CD4-positive, alpha-beta T cell (primary cell): ENCODE measurements at regions not wholly inside any gene's neighbourhood (a gene's known extent, or its start where the extent isn't known, plus 50 kb on each side); places are given as distances from the start of the nearest gene placed in this dataset.

Experiments
- ATAC-seq: fragments of 200-7000 bp; cut with Tn5 transposase; one replicate; pipeline ENCODE4 v1.10.0; 2022; ENCODE audit warnings: mild to moderate bottlenecking; ENCODE audit not compliant: poor library complexity
- CTCF ChIA-PET: fragments of 350-600 bp; sonication (Branson Sonifier 250); formaldehyde crosslinking; loops from one replicate; lab custom pipeline; 2021; ENCODE audit warnings: antibody characterized with exemption, inconsistent platforms; lab: Charles Lee
- POLR2A ChIA-PET: fragments of 350-600 bp; sonication (Branson Sonifier 250); formaldehyde crosslinking; loops from one replicate; lab custom pipeline; 2021; ENCODE audit warnings: antibody characterized with exemption, inconsistent platforms; lab: Charles Lee
- DNase-seq, 14 experiments: peaks; one replicate each; pipeline ENCODE4 v3.0.0-alpha.2; 2013 to 2020; ENCODE audit warnings: mixed read lengths in 2 of 14
- H3K27ac ChIP-seq, 2 donors: one replicate each; pipeline versions ENCODE4 v1.5.1 to v1.7.0; 2013; ENCODE audit warnings: low read length in 2 of 2, low read depth in 1 of 2, mild to moderate bottlenecking in 1 of 2
- H3K27me3 ChIP-seq, 2 experiments: 1 replicate in 1 of 2; 2 replicates in 1 of 2; pipeline versions ENCODE4 v1.6.1 to v1.7.0; 2013; ENCODE audit warnings: low read length in 2 of 2, control low read depth in 1 of 2, mild to moderate bottlenecking in 1 of 2, moderate library complexity in 1 of 2; ENCODE audit not compliant: insufficient read depth in 2 of 2, control insufficient read depth in 1 of 2
- H3K36me3 ChIP-seq: one replicate; pipeline ENCODE4 v1.6.1; 2013; ENCODE audit warnings: low read length, control low read depth; ENCODE audit not compliant: insufficient read depth
- H3K4me1 ChIP-seq: one replicate; pipeline ENCODE4 v1.6.1; 2013; ENCODE audit warnings: low read length, control low read depth; ENCODE audit not compliant: insufficient read depth
- H3K4me3 ChIP-seq: one replicate; pipeline ENCODE4 v1.5.1; 2013; ENCODE audit warnings: mild to moderate bottlenecking, low read length, moderate library complexity
- H3K9me3 ChIP-seq, 2 experiments: 1 replicate in 1 of 2; 2 replicates in 1 of 2; pipeline versions ENCODE4 v1.6.1 to v1.7.0; 2013; ENCODE audit warnings: low read length in 2 of 2, mild to moderate bottlenecking in 2 of 2, control low read depth in 1 of 2, moderate library complexity in 1 of 2; ENCODE audit not compliant: control insufficient read depth in 1 of 2, insufficient read depth in 1 of 2
- H3K27ac Mint-ChIP-seq: one replicate; pipeline ENCODE4 v1.8.0; 2020; ENCODE audit warnings: mixed read lengths
- H3K27me3 Mint-ChIP-seq: one replicate; pipeline ENCODE4 v1.8.0; 2021; ENCODE audit warnings: mixed read lengths
- H3K36me3 Mint-ChIP-seq: one replicate; pipeline ENCODE4 v1.8.0; 2021; ENCODE audit warnings: low read depth, mixed read lengths
- H3K4me1 Mint-ChIP-seq: one replicate; pipeline ENCODE4 v1.8.0; 2021; ENCODE audit warnings: low read depth, mixed read lengths
- H3K4me3 Mint-ChIP-seq: one replicate; pipeline ENCODE4 v1.8.0; 2020; ENCODE audit warnings: mild to moderate bottlenecking, mixed read lengths
- H3K9me3 Mint-ChIP-seq: one replicate; pipeline ENCODE4 v1.8.0; 2020; ENCODE audit warnings: mixed read lengths
- intact Hi-C, 2 experiments: fragments of 100-400 bp; cut with DNase I in 1 of 2; cut with micrococcal nuclease in 1 of 2; formaldehyde crosslinking; loops; one replicate each; pipeline versions ENCODE4 v1.15.1 to v1.9.0; 2023 to 2025; cut with DNase I, micrococcal nuclease
- TF ChIP-seq, protein P1 (sequence below): fragments of 200-600 bp; IDR thresholded peaks from one replicate; pipeline ENCODE4 v1.8.0; 2022; ENCODE audit warnings: antibody characterized with exemption, mild to moderate bottlenecking

DNA sequence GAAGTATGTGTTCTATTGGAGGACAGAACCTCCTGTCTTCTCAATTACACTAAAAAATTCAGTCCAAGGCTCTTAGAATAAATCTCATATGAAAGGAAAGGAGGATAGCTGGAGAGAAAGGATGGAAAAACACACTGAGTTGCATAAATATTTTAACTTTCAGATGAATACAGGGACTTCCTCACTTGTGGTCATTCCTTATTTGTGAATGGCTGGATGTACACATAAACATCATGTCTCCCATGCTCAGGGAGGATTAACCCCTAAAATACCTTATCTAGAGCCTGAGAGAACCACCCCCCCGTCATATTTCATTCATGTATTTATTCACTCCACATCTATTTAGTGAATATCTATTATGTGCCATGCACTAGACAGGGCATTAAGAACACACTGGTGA, 217.6 kb upstream of the CITED2 start:
- H3K27ac ChIP-seq: no peak overlapping the region
- no peak overlapping the region for H3K4me3 ChIP-seq
- TF ChIP-seq, protein P1, sequence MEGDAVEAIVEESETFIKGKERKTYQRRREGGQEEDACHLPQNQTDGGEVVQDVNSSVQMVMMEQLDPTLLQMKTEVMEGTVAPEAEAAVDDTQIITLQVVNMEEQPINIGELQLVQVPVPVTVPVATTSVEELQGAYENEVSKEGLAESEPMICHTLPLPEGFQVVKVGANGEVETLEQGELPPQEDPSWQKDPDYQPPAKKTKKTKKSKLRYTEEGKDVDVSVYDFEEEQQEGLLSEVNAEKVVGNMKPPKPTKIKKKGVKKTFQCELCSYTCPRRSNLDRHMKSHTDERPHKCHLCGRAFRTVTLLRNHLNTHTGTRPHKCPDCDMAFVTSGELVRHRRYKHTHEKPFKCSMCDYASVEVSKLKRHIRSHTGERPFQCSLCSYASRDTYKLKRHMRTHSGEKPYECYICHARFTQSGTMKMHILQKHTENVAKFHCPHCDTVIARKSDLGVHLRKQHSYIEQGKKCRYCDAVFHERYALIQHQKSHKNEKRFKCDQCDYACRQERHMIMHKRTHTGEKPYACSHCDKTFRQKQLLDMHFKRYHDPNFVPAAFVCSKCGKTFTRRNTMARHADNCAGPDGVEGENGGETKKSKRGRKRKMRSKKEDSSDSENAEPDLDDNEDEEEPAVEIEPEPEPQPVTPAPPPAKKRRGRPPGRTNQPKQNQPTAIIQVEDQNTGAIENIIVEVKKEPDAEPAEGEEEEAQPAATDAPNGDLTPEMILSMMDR: no peak
- intact Hi-C loops: no loop called here
- POLR2A ChIA-PET: interaction anchor here (1.5 kb wide), 1 partner anchor 218 kb away, joined by 3 read pairs; the partner anchor contains the start of gene CITED2
- DNase-seq: no peak
- H3K4me3 Mint-ChIP-seq: no peak overlapping the region
- H3K9me3 Mint-ChIP-seq: no peaks in the 10 kb centered on the region
- CTCF ChIA-PET: no interaction called here
- no peaks in the 10 kb centered on the region for H3K36me3 ChIP-seq
- no peak overlapping the region for H3K27ac Mint-ChIP-seq
- H3K27me3 ChIP-seq: no peaks in the 10 kb centered on the region
- no peak for ATAC-seq
- H3K27me3 Mint-ChIP-seq: peaks cover 26% of the 10 kb centered on the region
- H3K9me3 ChIP-seq: no peaks in the 10 kb centered on the region
- no peaks in the 10 kb centered on the region for H3K4me1 ChIP-seq
- no peaks in the 10 kb centered on the region for H3K36me3 Mint-ChIP-seq
- peaks cover 8% of the 10 kb centered on the region for H3K4me1 Mint-ChIP-seq

- peaks cover 8% of the 10 kb centered on the region for H3K4me1 Mint-ChIP-seq
- peaks cover 26% of the 10 kb centered on the region for H3K27me3 Mint-ChIP-seq
- H3K9me3 Mint-ChIP-seq: no peaks in the 10 kb centered on the region
- DNase-seq (no peak), ATAC-seq (no peak)
- no peak overlapping the region for H3K4me3 Mint-ChIP-seq
- intact Hi-C loops: no loop called here
- ChIA-PET POLR2A (interaction anchor here (1.5 kb wide), 1 partner anchor 217 kb away, joined by 3 read pairs; the partner anchor contains the start of gene CITED2), CTCF (no interaction called here)
- H3K27ac Mint-ChIP-seq: no peak overlapping the region
- TF ChIP-seq, protein P1: no peak
- Histone ChIP-seq H3K36me3 (no peaks in the 10 kb centered on the region), H3K27ac (no peak overlapping the region), H3K4me3 (no peak overlapping the region), H3K27me3 (no peaks in the 10 kb centered on the region), H3K9me3 (no peaks in the 10 kb centered on the region), H3K4me1 (no peaks in the 10 kb centered on the region)
- no peaks in the 10 kb centered on the region for H3K36me3 Mint-ChIP-seq
These were observed 216.8 kb upstream of the CITED2 start for GRCh38 chr6:139591075-139591865.

DNA sequence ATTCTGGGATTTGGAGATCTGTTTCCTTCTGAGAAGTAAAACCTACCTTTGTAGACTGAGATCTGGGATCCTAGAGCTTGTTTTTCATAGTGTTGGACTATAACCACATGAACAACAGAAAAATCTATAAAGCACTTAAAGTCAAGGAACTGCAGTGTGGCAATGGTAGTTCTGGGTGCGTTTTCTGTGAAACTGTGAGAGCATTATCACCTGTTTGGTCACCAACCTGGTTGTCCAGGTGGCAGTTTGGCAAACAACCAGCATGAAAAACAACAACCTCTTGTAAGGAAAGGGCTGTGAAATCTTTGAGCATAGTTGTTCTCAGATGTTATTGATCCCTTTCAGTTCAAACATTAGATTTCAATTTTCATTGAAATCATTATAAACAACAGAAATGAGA, 215.8 kb upstream of the CITED2 start:
- ChIA-PET CTCF (no interaction called here), POLR2A (no interaction called here)
- Histone ChIP-seq H3K27me3 (no peaks in the 10 kb centered on the region), H3K36me3 (no peaks in the 10 kb centered on the region), H3K4me3 (no peak overlapping the region), H3K27ac (no peak overlapping the region), H3K9me3 (no peaks in the 10 kb centered on the region), H3K4me1 (no peaks in the 10 kb centered on the region)
- Mint-ChIP-seq H3K27ac (no peak overlapping the region), H3K4me3 (no peak overlapping the region), H3K36me3 (no peaks in the 10 kb centered on the region), H3K27me3 (peaks cover 26% of the 10 kb centered on the region), H3K4me1 (peaks cover 4% of the 10 kb centered on the region), H3K9me3 (no peaks in the 10 kb centered on the region)
- TF ChIP-seq, protein P1: no peak
- intact Hi-C loops: no loop called here
- ATAC-seq: no peak
- no peak for DNase-seq
